Peyer's patch (tissue), 4 donors: ENCODE measurements at regions not wholly inside any gene's neighbourhood (a gene's known extent, or its start where the extent isn't known, plus 50 kb on each side); places are given as distances from the start of the nearest gene placed in this dataset.
"Not testable (repeated sequence)": the region's sequence is repeated elsewhere in the genome, so short reads cannot be mapped to it uniquely, and the experiment has no call there.

ENCODE experiments used
- DNase-seq, 3 donors: peaks; one replicate each; pipeline ENCODE4 v3.0.0-alpha.2; 2017 to 2019
- H3K27ac ChIP-seq, 4 donors: fragments of 200-600 bp; sonication (generic); one replicate each; pipeline ENCODE4 v1.5.1; 2016 to 2019
- H3K27me3 ChIP-seq, 2 donors: fragments of 200-600 bp; sonication (generic); one replicate each; pipeline ENCODE4 v1.5.1; 2019
- H3K36me3 ChIP-seq, 3 donors: fragments of 200-600 bp; sonication (generic); one replicate each; pipeline ENCODE4 v1.5.1; 2016 to 2019
- H3K4me1 ChIP-seq, 4 donors: fragments of 200-600 bp; sonication (generic); one replicate each; pipeline ENCODE4 v1.5.1; 2016 to 2019
- H3K4me3 ChIP-seq, 4 donors: fragments of 200-600 bp; sonication (generic); 1 replicate in 3 of 4; 2 replicates in 1 of 4; pipeline ENCODE4 v1.5.1; 2016 to 2019; ENCODE audit warnings: mild to moderate bottlenecking in 1 of 4
- H3K9me3 ChIP-seq, 4 donors: fragments of 200-600 bp; sonication (generic); one replicate each; pipeline ENCODE4 v1.5.1; 2016 to 2019; ENCODE audit warnings: mild to moderate bottlenecking in 1 of 4
- POLR2A ChIP-seq, 2 donors: fragments of 450-650 bp; IDR thresholded peaks; one replicate each; pipeline ENCODE4 v1.5.1; 2017; ENCODE audit warnings: antibody characterized with exemption in 2 of 2, mild to moderate bottlenecking in 2 of 2, moderate library complexity in 2 of 2
- TF ChIP-seq, protein P1 (sequence below), 6 experiments: fragments of 450-650 bp in 4 of 6; fragments of 200-600 bp in 2 of 6; sonication (generic) in 1 of 6; IDR thresholded peaks; one replicate each; pipeline ENCODE4 v1.5.1; 2017 to 2019; ENCODE audit warnings: antibody characterized with exemption in 6 of 6, mild to moderate bottlenecking in 3 of 6, moderate library complexity in 1 of 6

DNA sequence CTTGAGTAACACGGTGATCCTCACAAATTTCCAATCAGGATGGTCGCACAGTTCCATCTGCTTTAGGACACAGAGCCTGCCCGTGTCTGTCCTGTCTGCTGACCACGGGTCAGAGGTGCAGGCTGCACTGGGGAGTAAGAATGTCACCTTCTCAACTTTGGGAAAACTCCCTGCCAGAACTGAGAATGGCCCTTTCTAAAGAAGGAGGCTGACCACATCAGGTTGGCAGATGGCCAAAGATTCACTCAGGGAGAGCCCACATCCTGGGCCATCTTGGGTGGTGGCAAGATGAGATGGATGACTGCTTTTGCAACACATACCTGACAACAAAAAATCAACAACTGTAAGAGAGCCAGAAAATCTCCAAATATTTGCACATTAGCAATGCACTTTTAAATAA, 101.9 kb downstream of the IGLL1 start:
- DNase-seq, result no peak

GRCh38 chr22:23474531-23474930, 105.6 kb downstream of the IGLL1 start:
- H3K4me1 ChIP-seq, DNase-seq, H3K36me3 ChIP-seq, H3K27me3 ChIP-seq, H3K4me3 ChIP-seq, H3K27ac ChIP-seq, H3K9me3 ChIP-seq: not testable (repeated sequence)

More for the DNA sequence above, 101.9 kb downstream of the IGLL1 start:
- H3K9me3 ChIP-seq, result no peaks in the 10 kb centered on the region
- TF ChIP-seq POLR2A (IDR thresholded peaks at IDR 0.05), result no peak
- TF ChIP-seq, protein P1, sequence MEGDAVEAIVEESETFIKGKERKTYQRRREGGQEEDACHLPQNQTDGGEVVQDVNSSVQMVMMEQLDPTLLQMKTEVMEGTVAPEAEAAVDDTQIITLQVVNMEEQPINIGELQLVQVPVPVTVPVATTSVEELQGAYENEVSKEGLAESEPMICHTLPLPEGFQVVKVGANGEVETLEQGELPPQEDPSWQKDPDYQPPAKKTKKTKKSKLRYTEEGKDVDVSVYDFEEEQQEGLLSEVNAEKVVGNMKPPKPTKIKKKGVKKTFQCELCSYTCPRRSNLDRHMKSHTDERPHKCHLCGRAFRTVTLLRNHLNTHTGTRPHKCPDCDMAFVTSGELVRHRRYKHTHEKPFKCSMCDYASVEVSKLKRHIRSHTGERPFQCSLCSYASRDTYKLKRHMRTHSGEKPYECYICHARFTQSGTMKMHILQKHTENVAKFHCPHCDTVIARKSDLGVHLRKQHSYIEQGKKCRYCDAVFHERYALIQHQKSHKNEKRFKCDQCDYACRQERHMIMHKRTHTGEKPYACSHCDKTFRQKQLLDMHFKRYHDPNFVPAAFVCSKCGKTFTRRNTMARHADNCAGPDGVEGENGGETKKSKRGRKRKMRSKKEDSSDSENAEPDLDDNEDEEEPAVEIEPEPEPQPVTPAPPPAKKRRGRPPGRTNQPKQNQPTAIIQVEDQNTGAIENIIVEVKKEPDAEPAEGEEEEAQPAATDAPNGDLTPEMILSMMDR (IDR thresholded peaks at IDR 0.05), result no peak
- H3K27ac ChIP-seq, result no peak overlapping the region
- H3K4me3 ChIP-seq, result no peak overlapping the region
- H3K36me3 ChIP-seq, result no peaks in the 10 kb centered on the region
- H3K27me3 ChIP-seq, result no peaks in the 10 kb centered on the region
- no peaks in the 10 kb centered on the region for H3K4me1 ChIP-seq

- no peaks in the 10 kb centered on the region for H3K4me1 ChIP-seq
- no peaks in the 10 kb centered on the region for H3K27me3 ChIP-seq
- no peak for DNase-seq
- no peaks in the 10 kb centered on the region for H3K9me3 ChIP-seq
- no peak overlapping the region for H3K27ac ChIP-seq
- no peaks in the 10 kb centered on the region for H3K36me3 ChIP-seq
- no peak for TF ChIP-seq POLR2A (IDR thresholded peaks at IDR 0.05)
- TF ChIP-seq, protein P1 (IDR thresholded peaks at IDR 0.05), result no peak
- H3K4me3 ChIP-seq, result no peak overlapping the region
Observed at GRCh38 chr22:23473901-23474300, 106.2 kb downstream of the IGLL1 start.

GRCh38 chr22:23472376-23472775, 107.7 kb downstream of the IGLL1 start:
- not testable (repeated sequence) for H3K27ac ChIP-seq, H3K27me3 ChIP-seq, H3K36me3 ChIP-seq, H3K4me1 ChIP-seq, H3K9me3 ChIP-seq, H3K4me3 ChIP-seq, DNase-seq

DNA sequence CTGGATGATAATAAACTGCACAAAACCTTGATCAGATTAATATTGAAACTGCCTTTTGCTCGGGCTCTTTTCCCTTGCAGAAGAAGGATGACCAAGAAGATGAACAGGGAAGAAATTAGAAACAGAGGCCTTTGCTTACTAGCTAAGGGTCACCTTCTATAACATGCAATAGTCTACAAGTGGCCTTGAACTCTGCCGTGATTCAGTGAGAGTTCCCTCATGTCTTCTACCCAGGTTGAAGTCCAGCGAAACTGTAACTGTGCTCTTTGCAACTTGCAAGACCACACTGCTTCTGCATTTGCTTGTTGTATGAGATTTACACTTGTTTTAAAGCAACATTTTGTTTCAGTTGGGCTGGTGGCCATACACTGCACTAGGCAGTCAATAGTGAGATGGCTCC, 108.4 kb downstream of the IGLL1 start:
- H3K4me3 ChIP-seq, result no peak overlapping the region
- H3K27ac ChIP-seq, result no peak overlapping the region
- H3K36me3 ChIP-seq, result no peaks in the 10 kb centered on the region
- H3K4me1 ChIP-seq, result no peaks in the 10 kb centered on the region
- no peaks in the 10 kb centered on the region for H3K27me3 ChIP-seq
- no peak for DNase-seq
- H3K9me3 ChIP-seq, result no peaks in the 10 kb centered on the region
- TF ChIP-seq POLR2A (IDR thresholded peaks at IDR 0.05), result no peak
- TF ChIP-seq, protein P1 (IDR thresholded peaks at IDR 0.05), result no peak

DNA sequence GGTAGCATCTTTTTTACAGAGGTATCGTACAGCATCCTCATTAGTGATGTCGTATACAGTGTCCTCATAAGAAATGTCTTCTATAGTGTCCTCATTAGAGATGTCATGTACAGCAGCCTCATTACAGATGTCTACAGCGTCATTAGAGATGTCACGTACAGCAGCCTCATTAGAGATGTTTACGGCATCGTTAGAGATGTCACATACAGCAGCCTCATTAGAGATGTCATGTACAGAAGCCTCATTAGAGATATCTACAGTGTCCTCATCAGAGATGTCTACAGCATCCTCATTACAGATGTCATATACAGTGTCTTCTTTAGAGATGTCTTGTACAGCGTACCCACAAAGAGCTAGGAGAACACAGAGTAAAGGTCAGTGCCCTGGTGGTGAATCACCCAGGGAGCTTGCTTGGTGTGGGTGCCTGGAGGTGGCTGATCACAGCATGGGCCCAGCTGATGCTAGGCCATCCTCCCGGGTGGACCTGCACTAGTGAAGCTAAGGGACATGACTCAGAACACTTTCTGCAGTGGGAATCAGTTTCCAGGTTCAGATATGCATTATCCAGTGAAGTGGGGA, 109.2 kb downstream of the IGLL1 start:
- no peaks in the 10 kb centered on the region for H3K4me1 ChIP-seq
- H3K27ac ChIP-seq, result no peak overlapping the region
- no peaks in the 10 kb centered on the region for H3K36me3 ChIP-seq
- no peaks in the 10 kb centered on the region for H3K27me3 ChIP-seq
- H3K4me3 ChIP-seq, result no peak overlapping the region
- no peaks in the 10 kb centered on the region for H3K9me3 ChIP-seq
- DNase-seq, result no peak
- TF ChIP-seq, protein P1 (IDR thresholded peaks at IDR 0.05), result no peak
- TF ChIP-seq POLR2A (IDR thresholded peaks at IDR 0.05), result no peak

- no peak for TF ChIP-seq POLR2A (IDR thresholded peaks at IDR 0.05)
- TF ChIP-seq, protein P1 (IDR thresholded peaks at IDR 0.05), result no peak
- Histone ChIP-seq H3K27ac (no peak overlapping the region), H3K9me3 (no peaks in the 10 kb centered on the region), H3K4me1 (no peaks in the 10 kb centered on the region), H3K4me3 (no peak overlapping the region), H3K27me3 (no peaks in the 10 kb centered on the region), H3K36me3 (no peaks in the 10 kb centered on the region)
- DNase-seq, result no peak
Observed at GRCh38 chr22:23467721-23468294, 112.3 kb downstream of the IGLL1 start.
